ENCODE measurements at regions not wholly inside any gene's neighbourhood (a gene's known extent, or its start where the extent isn't known, plus 50 kb on each side); places are given as distances from the start of the nearest gene placed in this dataset.

GRCh38 chr6:85971238-85971637 is 328.6 kb upstream of the SYNCRIP start:
- TF ChIP-seq EZH2 (IDR thresholded peaks at IDR 0.05) (no peak), POLR2AphosphoS5 (IDR thresholded peaks at IDR 0.05; ENCODE audit: borderline replicate concordance, low read depth, low read length) (no peak), FOXP2 (optimal IDR thresholded peaks at IDR 0.05; ENCODE audit: control extremely low read depth, extremely low read length, insufficient read depth) (no peak)

Data from SK-N-MC (cell line).